GM21526 (cell line): ENCODE measurements at regions not wholly inside any gene's neighbourhood (a gene's known extent, or its start where the extent isn't known, plus 50 kb on each side); places are given as distances from the start of the nearest gene placed in this dataset.
A peak's percentile ranks its signal among the peaks of the same experiment; 100 is the strongest.

Experiments used
- ATAC-seq: cut with Tn5 transposase; IDR thresholded peaks from one replicate; pipeline ENCODE4 v1.9.1; 2021; ENCODE audit warnings: moderate library complexity; ENCODE audit not compliant: unreplicated experiment, low FRiP score

GRCh38 chr11:29318134-29318845, 698.5 kb downstream of the KCNA4 start:
- no peak for ATAC-seq

GRCh38 chr11:29317694-29318093, 699.1 kb downstream of the KCNA4 start:
- ATAC-seq, result no peak

GRCh38 chr11:29315275-29315674, 701.6 kb downstream of the KCNA4 start:
- ATAC-seq, result no peak

GRCh38 chr11:29314211-29314610, 702.6 kb downstream of the KCNA4 start:
- no peak for ATAC-seq

GRCh38 chr11:29312812-29313211, 704.0 kb downstream of the KCNA4 start:
- no peak for ATAC-seq

- ATAC-seq, result no peak
Observed at GRCh38 chr11:29310725-29311342, 706.0 kb downstream of the KCNA4 start.

- ATAC-seq, result no peak
Observed at GRCh38 chr11:29309992-29310391, 706.8 kb downstream of the KCNA4 start.

- no peak for ATAC-seq
Observed at GRCh38 chr11:29306527-29306926, 710.3 kb downstream of the KCNA4 start.

- ATAC-seq, result no peak
Observed at GRCh38 chr11:29305456-29306232, 711.2 kb downstream of the KCNA4 start.

GRCh38 chr11:29300420-29300819, 716.4 kb downstream of the KCNA4 start:
- no peak for ATAC-seq

- no peak for ATAC-seq
Observed at GRCh38 chr11:29296680-29297079, 720.1 kb downstream of the KCNA4 start.

GRCh38 chr11:29293825-29294224, 723.0 kb downstream of the KCNA4 start:
- ATAC-seq, result peak; percentile 77

GRCh38 chr11:29282088-29282487, 734.7 kb downstream of the KCNA4 start:
- ATAC-seq, result no peak

GRCh38 chr11:29281271-29281777, 735.5 kb downstream of the KCNA4 start:
- no peak for ATAC-seq

GRCh38 chr11:29280452-29280851, 736.4 kb downstream of the KCNA4 start:
- ATAC-seq, result no peak

- ATAC-seq, result no peak
Observed at GRCh38 chr11:29279716-29280115, 737.1 kb downstream of the KCNA4 start.

- no peak for ATAC-seq
Observed at GRCh38 chr11:29272019-29272654, 744.7 kb downstream of the KCNA4 start.

- no peak for ATAC-seq
Observed at GRCh38 chr11:29271616-29272015, 745.2 kb downstream of the KCNA4 start.

GRCh38 chr11:29268733-29269132, 748.1 kb downstream of the KCNA4 start:
- no peak for ATAC-seq

GRCh38 chr11:29265792-29266191, 751.0 kb downstream of the KCNA4 start:
- no peak for ATAC-seq

GRCh38 chr11:29265381-29265780, 751.4 kb downstream of the KCNA4 start:
- no peak for ATAC-seq
